ENCODE measurements at regions not wholly inside any gene's neighbourhood (a gene's known extent, or its start where the extent isn't known, plus 50 kb on each side); places are given as distances from the start of the nearest gene placed in this dataset.
"Not testable (repeated sequence)": the region's sequence is repeated elsewhere in the genome, so short reads cannot be mapped to it uniquely, and the experiment has no call there.

DNA sequence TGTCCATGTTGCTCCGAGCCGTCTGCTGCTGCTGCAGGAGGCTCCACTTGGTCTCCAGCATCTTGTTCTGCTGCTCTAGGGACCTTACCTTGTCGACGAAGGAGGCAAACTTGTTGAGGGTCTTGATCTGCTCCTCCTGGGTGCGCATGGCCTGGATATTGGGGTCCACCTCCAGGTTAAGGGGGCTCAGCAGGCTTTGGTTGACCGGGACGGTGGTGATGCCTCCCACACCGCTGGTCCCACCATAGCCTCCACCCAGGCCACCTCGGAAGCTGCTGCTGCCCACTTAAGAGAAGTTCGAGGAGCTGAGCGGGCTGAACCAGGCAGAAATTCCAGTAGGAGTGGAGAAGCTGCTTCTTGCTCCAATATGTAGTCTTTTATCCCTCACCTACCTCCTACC is 180.7 kb upstream of the SYNPR start:
- DNase-seq = no peak

- DNase-seq = no peak
Measured at GRCh38 chr3:63116922-63117321, 161.2 kb upstream of the SYNPR start.

GRCh38 chr3:63124090-63124489 is 154.0 kb upstream of the SYNPR start:
- DNase-seq = no peak

DNA sequence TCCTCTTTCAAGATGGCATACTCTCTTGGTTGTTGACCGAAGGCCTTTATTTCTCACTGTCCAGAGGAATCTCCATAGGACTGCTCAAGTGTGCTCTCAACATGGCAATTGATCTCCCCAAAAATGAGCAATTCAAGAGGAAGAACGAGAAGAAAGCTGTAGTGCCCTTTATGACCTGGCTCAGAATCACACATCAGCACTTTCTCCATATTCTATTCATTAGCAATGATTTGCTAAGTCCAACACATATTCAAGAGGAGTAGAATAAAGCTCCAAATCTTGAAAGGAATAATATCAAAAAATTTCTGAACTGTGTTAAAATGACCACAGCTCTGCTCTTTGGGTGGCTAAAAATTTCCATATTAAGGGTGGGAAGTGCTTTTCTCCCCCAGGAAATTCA is 151.6 kb upstream of the SYNPR start:
- no peak for DNase-seq

DNA sequence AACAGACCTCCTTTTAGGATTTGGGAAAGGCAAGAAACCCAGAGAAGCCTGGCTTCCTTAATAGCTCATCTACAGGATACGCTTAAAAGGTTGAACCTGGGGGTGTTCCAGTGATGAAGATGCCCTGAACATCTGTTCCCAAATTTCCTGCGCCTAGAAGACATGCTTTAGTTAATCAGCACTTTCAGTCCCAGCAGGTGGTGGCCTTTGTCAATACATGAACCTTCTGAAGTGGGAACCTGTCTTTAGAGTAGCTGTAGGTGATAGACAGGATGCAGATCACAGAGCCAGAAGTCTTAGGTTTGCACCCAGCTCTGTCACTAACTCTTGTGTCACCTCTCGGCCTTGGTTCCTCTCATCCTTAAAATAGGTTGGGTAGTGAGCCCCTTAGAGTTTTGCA is 149.7 kb upstream of the SYNPR start:
- DNase-seq = no peak

DNA sequence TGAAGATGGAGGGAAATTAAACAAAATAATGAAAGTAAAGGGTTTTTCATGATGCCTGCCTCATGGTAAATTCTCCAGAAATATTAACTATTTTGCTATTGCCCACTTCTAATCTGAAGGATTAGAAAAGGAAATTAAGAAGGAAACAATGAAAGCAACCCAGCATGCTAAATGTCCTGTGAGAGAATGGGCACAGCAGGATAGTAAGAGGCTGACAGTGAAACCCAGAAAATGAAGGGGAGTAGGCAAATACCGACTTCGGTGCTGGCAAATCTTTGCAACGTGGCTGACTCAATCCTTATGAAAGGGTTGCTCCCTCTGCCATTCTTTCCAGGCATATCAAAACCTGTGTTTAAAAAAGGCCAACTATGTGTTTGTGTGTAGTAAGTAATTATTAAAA is 147.5 kb upstream of the SYNPR start:
- no peak for DNase-seq

DNA sequence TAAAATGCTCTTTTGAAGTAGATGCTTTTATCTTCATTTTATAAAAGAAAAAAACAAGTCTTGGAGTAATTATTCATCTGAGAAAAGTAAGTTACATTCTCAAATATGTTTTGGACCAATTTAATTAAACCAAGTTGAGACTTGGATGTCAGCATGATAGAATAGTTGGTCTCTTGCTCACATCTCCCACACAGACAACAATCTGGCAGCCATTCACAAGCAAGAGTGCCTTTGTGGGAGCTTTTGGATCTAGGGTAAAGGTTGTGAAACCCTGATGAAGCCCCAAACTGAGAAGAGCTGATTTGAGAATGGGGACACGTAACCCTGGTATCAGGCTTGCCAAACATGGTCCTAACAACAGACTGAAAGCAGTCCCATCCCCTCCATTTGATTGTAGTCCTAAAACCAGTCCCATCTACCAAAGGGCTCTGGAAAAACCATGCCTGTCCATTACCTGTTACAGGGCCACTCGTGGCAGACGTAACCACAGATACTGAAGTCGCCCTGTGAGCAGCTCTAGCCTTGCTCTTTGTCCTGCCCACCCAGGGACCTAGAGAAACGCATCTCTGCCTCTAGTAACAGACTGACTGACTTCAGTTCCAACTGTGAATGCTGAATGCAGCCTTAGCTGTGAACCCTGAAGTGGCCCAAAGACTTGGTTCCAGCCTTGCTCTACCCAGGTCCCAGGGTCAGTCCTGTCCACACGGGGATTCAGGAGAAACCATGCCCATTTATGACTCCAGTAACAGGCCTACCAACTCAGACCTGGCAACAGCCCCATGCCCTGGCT is 145.5 kb upstream of the SYNPR start:
- DNase-seq = no peak

GRCh38 chr3:63135367-63135766 is 142.7 kb upstream of the SYNPR start:
- DNase-seq = no peak

GRCh38 chr3:63136249-63136648 is 141.9 kb upstream of the SYNPR start:
- not testable (repeated sequence) for DNase-seq

GRCh38 chr3:63142681-63143080 is 135.4 kb upstream of the SYNPR start:
- DNase-seq = no peak

DNA sequence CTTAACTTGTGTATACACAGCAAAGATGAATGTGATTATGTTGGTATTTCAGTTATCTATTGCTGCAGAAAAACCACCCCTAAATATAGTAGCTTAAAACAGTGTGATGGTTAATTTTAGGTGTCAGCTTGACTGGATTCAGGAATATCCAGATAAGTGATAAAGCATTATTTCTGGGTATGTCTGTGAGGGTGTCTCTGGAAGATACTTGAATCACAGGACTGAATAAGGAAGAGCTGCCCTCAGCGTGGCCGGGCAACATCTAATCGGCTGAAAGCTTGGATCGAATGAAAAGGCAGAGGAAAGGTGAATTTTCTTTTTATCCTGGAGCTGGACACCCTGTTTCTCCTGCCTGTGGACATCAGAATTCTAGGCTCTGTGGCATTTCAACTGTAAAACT is 132.0 kb upstream of the SYNPR start:
- no peak for DNase-seq

GRCh38 chr3:63150880-63151279 is 127.2 kb upstream of the SYNPR start:
- DNase-seq = no peak

GRCh38 chr3:63151897-63152296 is 126.2 kb upstream of the SYNPR start:
- DNase-seq = no peak

DNA sequence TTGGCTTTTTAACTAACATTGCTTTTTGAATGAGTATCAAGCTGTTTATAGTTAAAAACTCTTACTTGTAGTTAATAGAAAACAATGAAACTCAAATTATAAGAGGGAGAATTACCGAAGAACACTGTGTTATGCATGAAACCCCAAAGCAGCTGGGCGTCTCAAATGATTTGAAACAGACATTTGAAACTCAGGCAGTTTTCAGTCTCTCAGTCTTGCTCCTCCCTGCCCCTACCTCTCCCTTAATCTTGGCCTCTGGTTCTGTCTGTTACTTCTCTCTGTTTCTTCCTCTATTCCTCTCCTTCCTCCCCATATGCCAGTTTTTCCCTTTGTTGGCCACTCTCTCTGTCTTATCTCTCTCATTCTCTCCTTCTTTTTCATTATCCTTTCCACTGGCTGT is 118.3 kb upstream of the SYNPR start:
- no peak for DNase-seq

DNA sequence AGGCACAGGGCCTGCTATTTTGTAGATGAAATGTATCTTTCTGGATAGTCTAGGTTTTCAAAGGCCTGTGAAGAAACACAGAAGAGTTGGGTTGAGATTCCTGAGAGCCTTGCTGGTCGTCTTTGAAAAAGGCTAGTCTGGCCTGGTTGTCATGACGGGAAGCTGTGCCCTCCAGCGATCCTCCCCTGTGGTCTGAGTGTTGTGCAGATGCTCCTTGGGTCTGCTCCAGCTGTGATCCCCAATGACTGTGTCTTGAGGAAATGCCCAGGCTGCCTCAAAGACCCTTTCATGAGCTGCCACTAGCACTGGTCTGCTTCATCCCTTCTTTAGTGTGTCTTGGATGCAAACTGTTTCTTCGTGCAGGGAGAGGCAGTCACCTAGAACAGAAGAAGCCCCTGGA is 111.0 kb upstream of the SYNPR start:
- no peak for DNase-seq

DNA sequence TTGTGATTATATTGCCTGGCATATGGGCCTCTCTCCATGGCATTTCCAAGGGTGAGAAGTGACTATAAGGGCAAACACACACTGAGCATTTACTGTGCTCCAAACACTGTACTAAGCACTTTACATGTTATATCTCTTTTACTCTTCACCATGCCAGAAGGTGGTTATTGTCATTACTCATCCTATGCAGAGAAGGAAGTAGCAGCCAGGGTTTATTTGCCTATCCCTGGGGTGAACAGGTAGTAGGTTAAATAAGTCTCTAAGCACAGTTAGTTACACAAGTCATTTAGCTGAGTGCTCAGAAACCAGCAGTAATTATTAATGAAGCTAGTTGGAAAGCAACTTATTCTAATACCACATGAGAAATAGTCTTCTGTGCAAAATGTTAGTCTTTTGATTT is 109.9 kb upstream of the SYNPR start:
- DNase-seq = no peak

DNA sequence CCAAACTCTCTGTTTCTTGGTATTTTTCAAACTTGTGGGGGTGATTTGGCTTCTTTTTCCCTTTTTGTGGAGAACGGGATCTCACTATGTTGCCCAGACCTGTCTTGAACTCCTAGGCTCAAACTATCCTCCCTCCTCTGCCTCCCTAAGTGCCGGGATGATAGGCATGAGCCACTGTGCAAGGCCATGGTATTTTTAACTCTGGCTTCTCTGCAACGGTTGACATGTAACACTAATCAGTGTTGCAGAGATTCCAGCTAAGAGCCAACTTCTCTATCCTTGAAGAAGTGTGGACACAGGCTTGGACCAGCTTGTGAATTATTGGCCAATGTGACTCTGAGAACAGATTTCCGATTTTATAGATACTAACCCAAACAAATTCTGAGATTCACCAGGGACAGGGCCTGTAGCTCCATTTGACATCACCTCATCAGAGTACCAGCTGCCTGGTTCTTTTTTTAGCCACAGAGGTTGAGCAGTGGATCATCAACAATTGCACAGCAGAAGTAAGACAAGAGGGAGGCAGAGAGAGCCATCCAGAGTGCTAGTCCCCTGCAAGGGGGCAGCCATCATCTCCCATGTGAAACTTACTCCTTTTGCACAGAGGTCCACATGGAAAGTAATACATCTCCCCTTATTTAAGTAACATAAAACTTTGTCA is 98.1 kb upstream of the SYNPR start:
- DNase-seq = no peak

DNA sequence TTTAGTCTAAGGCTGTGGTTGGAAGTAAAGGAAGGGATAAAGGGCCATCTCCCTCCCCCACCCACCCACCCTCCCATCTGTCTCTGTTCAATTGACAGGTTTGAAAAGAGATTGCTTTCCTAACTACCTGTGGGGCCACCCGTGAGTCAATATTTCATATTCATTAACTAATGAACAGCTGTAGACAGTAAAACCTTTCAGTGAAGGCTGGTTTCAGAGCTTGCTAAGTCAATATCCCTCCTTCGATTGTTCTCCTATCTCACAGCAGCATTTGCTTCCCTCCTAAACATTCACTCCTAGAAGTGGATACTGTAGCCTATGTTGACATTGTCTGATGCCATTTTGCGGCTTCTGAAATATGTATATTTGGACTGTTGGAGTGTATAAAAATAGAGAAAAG is 85.9 kb upstream of the SYNPR start:
- no peak for DNase-seq

GRCh38 chr3:63193647-63194046 is 84.5 kb upstream of the SYNPR start:
- no peak for DNase-seq

GRCh38 chr3:63199606-63200005 is 78.5 kb upstream of the SYNPR start:
- no peak for DNase-seq

DNA sequence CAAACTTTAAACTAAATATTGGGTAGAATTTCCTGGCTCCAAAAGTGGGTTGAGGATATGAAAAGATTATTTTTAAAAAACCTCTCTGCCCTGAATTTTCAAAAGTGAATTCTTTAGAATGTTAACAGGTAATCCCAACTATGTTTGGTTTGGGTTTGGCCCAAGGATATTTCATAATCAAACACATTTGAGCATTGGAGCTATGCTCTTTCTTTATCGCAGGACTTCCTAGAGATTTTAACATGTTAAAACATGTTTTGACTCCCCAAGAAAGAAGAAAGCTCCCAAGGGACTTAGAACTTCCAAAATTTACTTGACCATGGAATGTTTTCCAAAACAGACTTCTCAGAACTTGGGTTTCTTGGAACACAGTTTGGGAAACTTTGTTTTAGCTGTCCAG is 75.6 kb upstream of the SYNPR start:
- no peak for DNase-seq

- DNase-seq = no peak
Measured at GRCh38 chr3:63207066-63207590, 71.0 kb upstream of the SYNPR start.

DNA sequence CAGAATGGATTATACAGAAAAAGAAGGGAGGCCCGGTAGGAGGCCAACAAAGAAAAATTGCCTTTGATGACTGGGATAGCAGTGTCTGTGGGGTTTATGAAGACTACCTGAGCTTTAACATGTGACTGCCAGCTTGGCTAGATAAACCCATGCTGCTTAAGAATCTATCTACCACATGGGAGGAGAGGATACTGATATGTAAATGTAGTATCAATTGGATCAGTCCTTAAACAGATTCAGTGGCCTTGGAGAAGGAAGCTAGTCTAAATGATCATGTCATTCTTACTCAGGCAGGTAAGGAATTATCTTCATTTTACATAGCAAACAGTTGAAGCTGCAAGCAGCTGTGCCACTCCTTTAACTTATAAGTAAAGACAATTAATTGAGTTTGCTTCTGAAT is 50.0 kb upstream of the SYNPR start:
- DNase-seq = no peak
